8988T (cell line): ENCODE measurements at regions not wholly inside any gene's neighbourhood (a gene's known extent, or its start where the extent isn't known, plus 50 kb on each side); places are given as distances from the start of the nearest gene placed in this dataset.
"Not testable (repeated sequence)": the region's sequence is repeated elsewhere in the genome, so short reads cannot be mapped to it uniquely, and the experiment has no call there.

Experiments used
- DNase-seq: peaks from one replicate; pipeline ENCODE4 v3.0.0; 2011

- no peak for DNase-seq
These were observed 310.2 kb upstream of the ID2 start for GRCh38 chr2:8371653-8372052.

- no peak for DNase-seq
These were observed 307.1 kb upstream of the ID2 start for GRCh38 chr2:8374782-8375181.

- DNase-seq = no peak
These were observed 305.0 kb upstream of the ID2 start for GRCh38 chr2:8376603-8377410.

- DNase-seq = no peak
These were observed 303.6 kb upstream of the ID2 start for GRCh38 chr2:8378016-8378810.

- DNase-seq = no peak
These were observed 302.7 kb upstream of the ID2 start for GRCh38 chr2:8379128-8379527.

- DNase-seq = no peak
These were observed 302.3 kb upstream of the ID2 start for GRCh38 chr2:8379549-8379948.

- no peak for DNase-seq
These were observed 301.8 kb upstream of the ID2 start for GRCh38 chr2:8380026-8380425.

- DNase-seq = no peak
These were observed 301.3 kb upstream of the ID2 start for GRCh38 chr2:8380566-8380965.

GRCh38 chr2:8382485-8382884 is 299.4 kb upstream of the ID2 start:
- no peak for DNase-seq

GRCh38 chr2:8386748-8387147 is 295.1 kb upstream of the ID2 start:
- not testable (repeated sequence) for DNase-seq

- DNase-seq = no peak
These were observed 293.1 kb upstream of the ID2 start for GRCh38 chr2:8388781-8389180.

- no peak for DNase-seq
These were observed 292.3 kb upstream of the ID2 start for GRCh38 chr2:8389431-8390108.

GRCh38 chr2:8391126-8391525 is 290.7 kb upstream of the ID2 start:
- no peak for DNase-seq

- no peak for DNase-seq
These were observed 290.3 kb upstream of the ID2 start for GRCh38 chr2:8391584-8391983.

GRCh38 chr2:8392098-8392866 is 289.6 kb upstream of the ID2 start:
- DNase-seq = no peak

- DNase-seq = no peak
These were observed 288.4 kb upstream of the ID2 start for GRCh38 chr2:8393506-8393905.

GRCh38 chr2:8394131-8394530 is 287.7 kb upstream of the ID2 start:
- DNase-seq = no peak

- no peak for DNase-seq
These were observed 287.1 kb upstream of the ID2 start for GRCh38 chr2:8394569-8395359.

GRCh38 chr2:8395718-8396117 is 286.1 kb upstream of the ID2 start:
- no peak for DNase-seq

GRCh38 chr2:8398040-8398668 is 283.7 kb upstream of the ID2 start:
- no peak for DNase-seq

- DNase-seq = no peak
These were observed 282.1 kb upstream of the ID2 start for GRCh38 chr2:8399731-8400130.

GRCh38 chr2:8400196-8400595 is 281.7 kb upstream of the ID2 start:
- DNase-seq = no peak
